ENCODE measurements at regions not wholly inside any gene's neighbourhood (a gene's known extent, or its start where the extent isn't known, plus 50 kb on each side); places are given as distances from the start of the nearest gene placed in this dataset.

- Histone ChIP-seq H3K27ac (no peak overlapping the region), H3K4me1 (no peaks in the 10 kb centered on the region), H3K27me3 (no peaks in the 10 kb centered on the region), H3K4me3 (no peak overlapping the region), H3K9me3 (no peaks in the 10 kb centered on the region), H3K36me3 (no peaks in the 10 kb centered on the region)
- 65 to 69% methylated on average over 1 of the region's 1 CpG for WGBS, 2 donors
- intact Hi-C loops (cut with DNase I): no loop called here
- no peak for DNase-seq
- TF ChIP-seq POLR2A (IDR thresholded peaks at IDR 0.05): no peak
- TF ChIP-seq EP300 (IDR thresholded peaks at IDR 0.05): no peak
- TF ChIP-seq POLR2AphosphoS5 (IDR thresholded peaks at IDR 0.05): no peak
- TF ChIP-seq CTCF (IDR thresholded peaks at IDR 0.05): no peak
These were observed 192.4 kb upstream of the PUM3 start for GRCh38 chr9:3036333-3036700.

GRCh38 chr9:3035579-3036332 is 191.9 kb upstream of the PUM3 start:
- Histone ChIP-seq H3K4me1 (no peaks in the 10 kb centered on the region), H3K9me3 (no peaks in the 10 kb centered on the region), H3K36me3 (no peaks in the 10 kb centered on the region), H3K27me3 (no peaks in the 10 kb centered on the region), H3K4me3 (no peak overlapping the region), H3K27ac (no peak overlapping the region)
- intact Hi-C loops (cut with DNase I): no loop called here
- no peak for TF ChIP-seq EP300 (IDR thresholded peaks at IDR 0.05)
- no peak for TF ChIP-seq CTCF (IDR thresholded peaks at IDR 0.05)
- TF ChIP-seq POLR2A (IDR thresholded peaks at IDR 0.05): no peak
- no peak for TF ChIP-seq POLR2AphosphoS5 (IDR thresholded peaks at IDR 0.05)
- 79 to 85% methylated on average over 8 of the region's 8 CpGs for WGBS, 2 donors
- DNase-seq: no peak

DNA sequence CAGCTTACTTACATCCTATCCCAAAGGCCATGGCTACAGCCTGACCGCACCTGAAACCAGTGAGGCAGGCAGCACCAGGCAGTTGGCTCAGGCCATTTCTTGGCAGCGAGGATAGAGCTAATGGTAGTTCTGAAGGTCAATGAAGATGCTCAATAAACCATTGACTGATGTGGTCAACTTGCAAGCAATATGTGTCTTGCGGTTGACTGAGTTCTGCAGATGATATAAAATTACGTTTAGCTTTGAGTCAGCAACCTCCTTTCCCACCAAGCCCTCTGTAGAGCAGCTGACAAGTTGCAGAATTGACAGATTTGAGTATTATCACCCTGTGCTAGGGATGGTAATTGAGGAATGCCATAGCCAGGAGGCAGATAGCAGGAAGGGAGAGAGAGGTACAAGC is 189.0 kb upstream of the PUM3 start:
- H3K4me3 ChIP-seq: no peak overlapping the region

GRCh38 chr9:3028535-3028934 is 184.6 kb upstream of the PUM3 start:
- intact Hi-C loops (cut with DNase I): no loop called here
- Histone ChIP-seq H3K27ac (no peak overlapping the region), H3K4me1 (peaks cover 0 to 13% (median 1%) of the 10 kb centered on the region in 4 donors), H3K9me3 (no peaks in the 10 kb centered on the region), H3K27me3 (no peaks in the 10 kb centered on the region), H3K36me3 (no peaks in the 10 kb centered on the region), H3K4me3 (no peak overlapping the region)
- no peak for TF ChIP-seq CTCF (IDR thresholded peaks at IDR 0.05)
- no peak for DNase-seq
- 78 to 83% methylated on average over 4 of the region's 4 CpGs for WGBS, 2 donors

More for the DNA sequence above, 189.0 kb upstream of the PUM3 start:
- intact Hi-C loops (cut with DNase I): no loop called here
- 82 to 85% methylated on average over 4 of the region's 4 CpGs for WGBS, 2 donors
- Histone ChIP-seq H3K36me3 (no peaks in the 10 kb centered on the region), H3K9me3 (no peaks in the 10 kb centered on the region), H3K4me1 (peaks cover 0 to 12% (median 1%) of the 10 kb centered on the region in 4 donors), H3K27ac (no peak overlapping the region), H3K27me3 (no peaks in the 10 kb centered on the region)
- DNase-seq: no peak
- TF ChIP-seq EP300 (IDR thresholded peaks at IDR 0.05) (no peak), CTCF (IDR thresholded peaks at IDR 0.05) (no peak), POLR2AphosphoS5 (IDR thresholded peaks at IDR 0.05) (no peak), POLR2A (IDR thresholded peaks at IDR 0.05) (no peak)

- no peak for DNase-seq
- no peaks in the 10 kb centered on the region for H3K9me3 ChIP-seq
- intact Hi-C loops (cut with DNase I): no loop called here
- peaks cover 0 to 13% (median 1%) of the 10 kb centered on the region in 4 donors for H3K4me1 ChIP-seq
- TF ChIP-seq POLR2A (IDR thresholded peaks at IDR 0.05): no peak
- no peak for TF ChIP-seq EP300 (IDR thresholded peaks at IDR 0.05)
- TF ChIP-seq POLR2AphosphoS5 (IDR thresholded peaks at IDR 0.05): no peak
- no peak for TF ChIP-seq CTCF (IDR thresholded peaks at IDR 0.05)
- no peaks in the 10 kb centered on the region for H3K27me3 ChIP-seq
- H3K27ac ChIP-seq: no peak overlapping the region
- WGBS, 2 donors: 49 to 50% methylated on average over 3 of the region's 3 CpGs
- H3K36me3 ChIP-seq: no peaks in the 10 kb centered on the region
- no peak overlapping the region for H3K4me3 ChIP-seq
These were observed 183.3 kb upstream of the PUM3 start for GRCh38 chr9:3027210-3027609.

All from sigmoid colon (tissue), 6 donors.